ENCODE measurements at regions not wholly inside any gene's neighbourhood (a gene's known extent, or its start where the extent isn't known, plus 50 kb on each side); places are given as distances from the start of the nearest gene placed in this dataset.

DNA sequence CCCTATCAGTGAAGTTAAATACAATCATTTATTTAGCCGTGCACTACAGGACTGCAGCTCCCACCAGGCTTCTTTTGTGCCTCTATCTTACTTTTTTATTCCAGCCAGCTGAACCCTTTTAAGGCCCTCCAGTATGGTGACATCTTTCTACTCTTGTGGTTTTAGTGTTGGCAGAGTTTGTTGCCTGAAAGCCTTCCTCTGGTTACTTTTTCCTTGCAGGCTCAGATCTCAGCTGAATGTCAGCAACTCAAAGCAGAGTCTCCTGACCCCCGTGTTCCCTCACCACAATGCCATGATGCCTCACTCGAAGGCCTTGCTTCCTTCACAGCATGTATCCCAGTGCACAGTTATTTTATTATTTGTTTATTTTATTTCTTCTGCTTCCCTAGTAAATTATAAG is 818.9 kb upstream of the LCORL start:
- TF ChIP-seq, protein P1, sequence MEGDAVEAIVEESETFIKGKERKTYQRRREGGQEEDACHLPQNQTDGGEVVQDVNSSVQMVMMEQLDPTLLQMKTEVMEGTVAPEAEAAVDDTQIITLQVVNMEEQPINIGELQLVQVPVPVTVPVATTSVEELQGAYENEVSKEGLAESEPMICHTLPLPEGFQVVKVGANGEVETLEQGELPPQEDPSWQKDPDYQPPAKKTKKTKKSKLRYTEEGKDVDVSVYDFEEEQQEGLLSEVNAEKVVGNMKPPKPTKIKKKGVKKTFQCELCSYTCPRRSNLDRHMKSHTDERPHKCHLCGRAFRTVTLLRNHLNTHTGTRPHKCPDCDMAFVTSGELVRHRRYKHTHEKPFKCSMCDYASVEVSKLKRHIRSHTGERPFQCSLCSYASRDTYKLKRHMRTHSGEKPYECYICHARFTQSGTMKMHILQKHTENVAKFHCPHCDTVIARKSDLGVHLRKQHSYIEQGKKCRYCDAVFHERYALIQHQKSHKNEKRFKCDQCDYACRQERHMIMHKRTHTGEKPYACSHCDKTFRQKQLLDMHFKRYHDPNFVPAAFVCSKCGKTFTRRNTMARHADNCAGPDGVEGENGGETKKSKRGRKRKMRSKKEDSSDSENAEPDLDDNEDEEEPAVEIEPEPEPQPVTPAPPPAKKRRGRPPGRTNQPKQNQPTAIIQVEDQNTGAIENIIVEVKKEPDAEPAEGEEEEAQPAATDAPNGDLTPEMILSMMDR (IDR thresholded peaks at IDR 0.05), result no peak
- TF ChIP-seq POLR2A (IDR thresholded peaks at IDR 0.05), result no peak

Measured in esophagus squamous epithelium (tissue), 4 donors.